GM21367 (cell line): ENCODE measurements at regions not wholly inside any gene's neighbourhood (a gene's known extent, or its start where the extent isn't known, plus 50 kb on each side); places are given as distances from the start of the nearest gene placed in this dataset.
"Not testable (repeated sequence)": the region's sequence is repeated elsewhere in the genome, so short reads cannot be mapped to it uniquely, and the experiment has no call there.

Source experiments
- ATAC-seq: cut with Tn5 transposase; IDR thresholded peaks from one replicate; pipeline ENCODE4 v1.9.1; 2021; ENCODE audit not compliant: unreplicated experiment

- ATAC-seq, result no peak
Measured at GRCh38 chr18:54433368-54433767, 75.7 kb downstream of the C18orf54 start.

GRCh38 chr18:54433857-54434256, 76.2 kb downstream of the C18orf54 start:
- ATAC-seq, result no peak

DNA sequence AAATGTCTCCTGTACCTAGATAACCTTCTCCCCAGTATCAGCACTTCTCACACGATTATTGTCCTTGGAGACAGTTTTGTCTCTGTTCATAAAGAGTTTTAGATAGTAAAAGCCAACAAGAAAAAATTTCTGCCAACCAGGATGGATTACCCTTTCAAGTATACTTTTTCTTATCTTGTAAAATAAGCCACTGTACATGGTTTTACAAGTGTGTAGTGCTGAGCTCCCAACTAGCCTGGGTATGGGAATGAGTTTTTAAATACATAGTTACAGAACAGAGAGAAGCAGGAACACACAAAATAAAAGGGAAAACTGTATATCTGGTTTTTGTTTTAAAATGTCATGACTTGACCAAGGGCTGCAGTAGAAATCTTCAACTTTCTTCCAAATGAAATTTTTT, 76.7 kb downstream of the C18orf54 start:
- no peak for ATAC-seq

GRCh38 chr18:54436501-54436900, 78.8 kb downstream of the C18orf54 start:
- ATAC-seq, result no peak

DNA sequence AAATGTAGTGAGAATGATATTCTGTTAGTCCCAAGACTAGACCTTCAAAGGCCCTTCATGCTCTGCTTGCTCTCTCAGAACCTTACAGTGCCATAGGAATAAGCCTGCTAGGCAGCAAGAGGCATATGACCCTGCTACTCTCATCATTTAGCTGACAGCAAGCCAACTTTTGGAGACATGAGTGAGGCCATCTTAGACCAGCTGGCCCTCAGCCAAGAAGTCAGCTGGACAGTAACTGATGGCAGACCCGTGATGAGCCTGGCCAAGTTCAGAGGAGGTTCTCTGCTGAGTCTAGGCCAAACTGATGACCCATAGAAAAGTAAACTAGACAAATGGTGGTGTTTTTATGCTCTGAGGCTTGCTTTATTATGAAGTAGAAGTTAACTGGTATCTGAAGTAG, 82.6 kb downstream of the C18orf54 start:
- no peak for ATAC-seq

- peak; percentile 76 for ATAC-seq
Measured at GRCh38 chr18:54444319-54444914, 86.7 kb downstream of the C18orf54 start.

DNA sequence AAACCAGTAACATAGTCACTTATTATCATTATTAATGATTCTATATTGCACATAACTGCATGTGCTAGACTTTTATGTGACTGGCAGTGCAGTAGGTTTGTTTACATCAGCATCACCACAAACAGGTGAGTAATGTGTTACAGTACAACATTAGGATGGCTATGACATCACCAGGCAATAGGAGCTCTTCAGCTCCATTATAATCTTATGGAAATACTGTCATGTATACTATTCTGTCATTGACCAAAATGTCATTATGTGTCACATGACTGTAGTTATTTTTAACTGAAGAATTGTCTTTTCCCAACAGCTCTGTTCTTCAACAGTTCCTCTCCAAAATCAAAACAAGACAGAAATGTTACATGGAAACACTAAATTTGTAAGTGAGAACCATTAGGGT, 96.3 kb downstream of the C18orf54 start:
- no peak for ATAC-seq

DNA sequence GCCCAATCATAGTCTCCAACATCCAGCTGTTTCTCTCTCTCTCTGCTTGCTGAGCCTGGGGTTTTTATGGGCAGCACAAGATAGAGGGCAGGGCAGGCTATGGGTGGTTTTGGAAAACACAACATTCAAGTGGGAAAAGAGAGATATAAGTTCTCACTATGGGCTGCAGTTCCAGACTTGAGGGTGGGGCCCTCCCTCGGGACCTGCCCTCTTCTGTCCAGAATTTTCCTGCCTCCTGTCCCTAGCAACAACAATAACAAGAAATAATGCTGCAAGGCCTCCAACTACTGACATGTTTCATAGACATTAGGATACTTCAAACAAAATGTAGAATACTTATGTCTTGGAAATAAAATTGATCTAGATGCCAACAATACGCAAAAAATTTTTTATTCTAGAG, 107.8 kb downstream of the C18orf54 start:
- ATAC-seq, result no peak

- no peak for ATAC-seq
Measured at GRCh38 chr18:54466248-54467005, 108.7 kb downstream of the C18orf54 start.

DNA sequence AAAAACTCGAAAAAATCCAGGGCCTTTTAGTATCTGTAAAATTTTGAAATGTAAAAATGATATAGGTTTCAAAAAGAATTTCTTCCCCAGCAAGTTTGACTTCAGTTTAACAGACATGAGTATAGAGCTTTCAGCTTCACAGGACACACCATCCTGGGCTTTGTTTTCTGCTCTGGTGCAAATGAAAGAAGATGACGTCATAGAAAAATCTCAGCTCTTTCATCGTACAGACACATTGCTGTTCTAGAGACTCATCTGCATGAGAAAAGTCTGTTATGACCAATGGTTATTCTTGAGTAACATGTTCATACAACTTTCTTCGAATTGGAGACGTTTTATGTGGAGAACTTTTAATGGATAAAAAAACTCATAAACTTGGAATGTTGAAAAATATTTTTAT, 111.7 kb upstream of the DYNAP start:
- no peak for ATAC-seq

- no peak for ATAC-seq
Measured at GRCh38 chr18:54480616-54481015, 110.4 kb upstream of the DYNAP start.

GRCh38 chr18:54502451-54502850, 88.6 kb upstream of the DYNAP start:
- not testable (repeated sequence) for ATAC-seq

DNA sequence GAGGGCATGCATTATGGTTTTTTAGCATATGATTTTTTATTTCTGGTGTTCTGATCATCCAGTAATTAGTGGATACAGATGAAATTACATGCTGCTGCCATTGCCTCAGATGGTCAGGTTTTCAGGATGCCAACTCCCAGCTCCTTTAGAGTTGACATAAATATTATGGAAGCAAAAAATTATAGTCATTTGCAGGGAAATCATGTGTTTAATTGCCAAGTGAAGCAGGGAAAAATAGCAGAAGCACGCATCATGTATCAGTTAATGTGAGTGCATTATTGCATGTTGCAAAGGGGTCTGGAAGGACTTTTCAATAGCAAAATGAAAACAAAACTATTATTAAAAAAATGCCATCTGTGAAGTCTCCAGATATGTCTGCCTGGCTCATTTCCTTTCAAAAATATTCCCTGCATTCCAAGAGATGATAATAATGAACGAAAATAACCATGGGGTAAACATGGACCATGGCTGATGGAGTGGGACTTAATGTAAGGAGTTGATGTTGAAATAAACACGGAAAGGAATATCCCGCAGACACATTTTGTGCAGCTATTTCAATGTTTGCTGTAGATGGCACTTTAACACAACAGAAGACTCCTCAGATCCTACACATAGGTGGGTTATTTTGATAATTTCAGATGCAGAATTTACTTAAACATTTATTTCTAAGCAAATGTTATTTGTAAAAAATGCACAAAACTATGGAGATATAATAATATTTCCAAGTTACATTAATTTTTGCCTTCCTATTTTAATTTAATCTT, 87.7 kb upstream of the DYNAP start:
- ATAC-seq, result no peak

DNA sequence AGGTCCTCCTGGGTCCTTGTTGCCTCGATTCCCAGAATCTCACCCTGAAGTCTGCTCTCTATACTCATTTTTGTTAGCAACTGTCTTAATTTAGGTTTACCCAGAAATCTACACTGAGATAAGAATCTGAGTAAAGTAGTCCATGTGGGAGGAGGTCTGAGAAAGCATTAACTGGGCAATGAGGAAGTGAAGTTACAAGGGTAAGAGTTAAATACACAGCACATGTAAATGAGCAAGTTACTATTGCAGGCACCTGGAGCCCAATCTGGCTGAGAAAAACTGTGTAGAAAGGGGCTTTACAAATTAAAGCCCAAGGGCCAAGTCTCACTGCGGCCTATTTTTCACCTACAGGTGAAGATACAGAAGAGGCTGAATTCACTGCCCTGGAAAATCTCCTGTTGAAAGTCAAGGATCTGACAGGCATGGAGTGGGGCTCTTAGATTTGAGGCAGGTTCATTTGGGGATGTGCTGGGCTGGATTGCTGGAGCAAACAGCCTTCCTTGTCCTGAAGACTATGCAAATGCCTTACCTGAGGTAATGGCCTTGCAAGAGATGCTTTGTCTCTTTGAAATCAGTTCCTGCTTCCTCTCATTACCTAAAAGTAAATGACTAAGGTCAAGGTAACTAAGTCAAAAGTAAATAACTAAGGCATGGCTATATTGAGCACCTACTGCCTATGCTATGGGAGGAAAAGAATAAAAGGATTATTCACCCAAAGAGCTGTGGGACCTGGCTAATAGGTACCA, 84.4 kb upstream of the DYNAP start:
- no peak for ATAC-seq

DNA sequence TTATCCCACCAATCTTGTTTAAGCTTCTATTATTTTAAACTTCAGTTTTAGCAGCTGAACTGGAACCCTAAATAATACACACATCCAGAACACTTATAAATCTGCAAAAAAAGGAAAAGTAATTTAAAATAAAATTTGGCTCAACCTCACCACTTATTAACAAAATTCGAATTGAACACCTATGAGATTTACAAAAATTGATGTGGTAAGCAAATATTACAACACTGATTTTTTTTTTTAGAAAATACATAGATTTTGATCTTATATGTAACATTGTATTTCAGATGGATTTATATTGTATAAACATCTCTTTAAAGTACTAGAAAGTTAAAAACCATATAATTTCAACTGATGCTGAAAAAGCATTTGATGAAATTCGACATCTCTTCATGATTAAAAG, 81.3 kb upstream of the DYNAP start:
- no peak for ATAC-seq

- ATAC-seq, result no peak
Measured at GRCh38 chr18:54515149-54515548, 75.9 kb upstream of the DYNAP start.

DNA sequence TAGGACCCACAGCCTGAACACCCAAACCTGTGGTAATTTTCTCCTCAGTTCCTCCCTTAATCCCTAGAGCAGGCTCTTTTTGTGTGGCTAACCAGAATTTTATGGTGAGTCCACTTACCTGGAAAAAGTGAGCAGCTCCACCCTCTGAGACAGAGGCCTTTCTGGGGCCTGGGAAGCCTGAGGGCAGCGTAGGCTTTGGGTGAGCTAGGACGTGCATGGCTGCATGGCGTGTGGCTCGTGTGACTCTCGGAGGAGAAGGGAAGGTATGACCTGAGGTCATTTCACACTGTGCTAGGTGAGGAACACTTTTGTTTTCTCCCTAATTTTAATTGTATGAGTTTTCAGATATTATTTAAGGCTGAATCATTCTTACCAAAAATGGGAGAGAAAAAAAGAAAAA, 73.5 kb upstream of the DYNAP start:
- ATAC-seq, result no peak

DNA sequence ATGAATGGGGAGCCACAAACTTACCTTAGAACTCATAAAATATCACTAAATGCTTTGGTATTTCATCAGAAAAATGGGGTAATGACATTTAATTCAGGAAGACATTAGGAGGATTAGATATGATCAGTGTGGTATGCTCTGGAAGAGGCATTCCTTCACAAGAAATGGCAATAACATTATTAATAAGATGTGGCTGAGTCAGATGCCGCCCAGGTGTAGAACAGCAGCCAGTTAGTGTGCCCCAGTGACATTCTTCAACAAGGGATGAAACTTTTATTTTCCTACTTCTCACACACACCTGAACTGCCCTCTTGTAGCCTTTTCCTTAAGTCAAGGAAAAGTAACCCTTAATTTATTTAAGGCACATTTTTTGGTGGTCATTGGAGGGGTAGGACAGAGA, 69.2 kb upstream of the DYNAP start:
- ATAC-seq, result no peak

- ATAC-seq, result no peak
Measured at GRCh38 chr18:54528942-54529376, 62.1 kb upstream of the DYNAP start.

- ATAC-seq, result no peak
Measured at GRCh38 chr18:54529444-54529843, 61.6 kb upstream of the DYNAP start.

- no peak for ATAC-seq
Measured at GRCh38 chr18:54530285-54530684, 60.8 kb upstream of the DYNAP start.
